Nucleus accumbens (tissue), 56 donors: ENCODE measurements at regions not wholly inside any gene's neighbourhood (a gene's known extent, or its start where the extent isn't known, plus 50 kb on each side); places are given as distances from the start of the nearest gene placed in this dataset.

Experiments
- DNase-seq, 56 donors: peaks; one replicate each; lab custom pipeline; 2025; lab: John Stamatoyannopoulos, UW

DNA sequence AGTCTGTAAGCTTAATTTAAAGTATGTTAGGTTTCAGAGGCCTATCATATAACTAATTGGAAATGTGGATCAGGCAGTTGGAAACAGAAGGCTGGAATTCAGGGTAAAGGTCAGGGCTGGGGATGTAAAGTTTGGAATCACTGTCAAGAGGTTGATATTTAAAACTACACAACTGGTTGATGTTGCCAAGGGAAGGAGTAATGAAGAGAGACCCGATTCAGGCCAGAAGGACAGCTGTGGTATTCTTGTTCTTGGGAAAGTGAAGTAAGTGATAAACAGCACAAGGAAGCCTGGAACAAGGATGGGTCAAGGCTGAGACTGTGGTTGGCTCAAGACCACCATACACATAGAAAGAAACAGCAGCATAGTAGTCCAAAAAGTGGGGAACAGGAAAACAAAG is 654.2 kb downstream of the NTRK3 start:
- DNase-seq = no peak

DNA sequence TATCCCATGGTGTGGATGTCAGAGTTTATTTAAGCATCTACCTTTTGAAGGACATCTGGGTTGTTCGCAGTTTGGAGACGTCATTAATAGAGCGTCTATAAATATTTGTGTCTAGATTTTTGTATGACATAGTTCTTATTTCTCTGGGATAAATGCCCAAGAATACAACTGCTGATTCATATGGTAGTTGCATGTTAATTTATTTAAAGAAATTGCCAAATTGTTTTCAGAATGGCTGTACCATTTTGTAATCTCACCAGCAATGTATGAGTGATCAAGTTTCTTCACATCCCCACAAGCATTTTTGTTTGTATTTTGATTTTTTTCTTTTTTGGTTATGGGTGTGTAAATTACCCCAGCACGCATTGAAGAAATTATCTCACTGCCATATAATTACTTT is 656.9 kb downstream of the NTRK3 start:
- DNase-seq = no peak

DNA sequence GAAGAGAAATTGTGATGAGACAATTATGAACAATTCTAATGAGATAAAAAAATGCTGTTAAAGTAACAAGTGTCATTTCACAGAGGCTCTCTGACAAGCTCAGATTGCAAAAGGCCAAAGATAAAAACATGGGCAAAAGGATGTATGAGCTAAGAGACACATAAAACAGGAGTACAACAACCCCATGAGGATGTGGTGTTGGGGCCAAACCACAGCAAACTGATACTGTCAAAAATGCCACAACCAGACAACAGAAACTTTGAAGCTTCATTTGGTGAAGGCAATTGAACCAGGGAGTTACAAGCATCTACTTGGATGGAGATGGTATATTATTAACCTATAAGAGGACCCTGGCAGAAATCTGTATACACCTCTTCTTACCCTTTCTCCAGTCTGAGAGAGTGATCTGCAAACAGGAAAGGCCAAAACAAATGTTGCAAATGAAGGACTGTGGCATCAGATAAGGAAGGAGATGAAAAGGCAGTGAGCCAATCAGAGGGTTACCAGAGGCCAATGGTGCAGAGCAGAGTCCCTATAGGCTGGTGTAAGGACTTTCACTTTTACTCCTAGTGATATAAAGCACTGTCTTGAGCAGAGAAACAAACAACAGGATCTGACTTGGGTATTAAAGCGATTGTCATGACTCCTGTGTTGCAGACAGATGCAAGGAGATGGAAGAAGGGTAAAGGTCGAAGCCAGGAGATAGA is 659.0 kb downstream of the NTRK3 start:
- no peak for DNase-seq

DNA sequence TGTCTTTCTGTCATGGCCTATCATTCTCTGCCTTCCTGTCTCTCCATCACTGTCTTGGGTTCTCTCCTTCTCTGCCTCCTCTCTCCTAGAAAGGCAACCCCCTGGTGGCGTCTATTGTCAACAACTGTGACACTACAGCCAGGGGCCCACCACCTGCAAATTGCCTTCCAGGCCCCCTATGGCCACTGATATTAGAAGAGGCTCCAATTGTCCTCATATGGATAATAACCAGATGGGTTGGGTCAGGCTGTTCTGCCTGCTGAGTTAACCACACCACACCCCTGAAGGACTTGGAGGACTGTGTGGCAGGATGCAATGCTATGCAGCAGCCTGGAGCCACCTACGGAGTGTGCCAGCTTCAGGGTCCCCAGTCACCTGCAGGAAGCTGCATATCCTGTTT is 665.0 kb downstream of the NTRK3 start:
- DNase-seq = no peak

DNA sequence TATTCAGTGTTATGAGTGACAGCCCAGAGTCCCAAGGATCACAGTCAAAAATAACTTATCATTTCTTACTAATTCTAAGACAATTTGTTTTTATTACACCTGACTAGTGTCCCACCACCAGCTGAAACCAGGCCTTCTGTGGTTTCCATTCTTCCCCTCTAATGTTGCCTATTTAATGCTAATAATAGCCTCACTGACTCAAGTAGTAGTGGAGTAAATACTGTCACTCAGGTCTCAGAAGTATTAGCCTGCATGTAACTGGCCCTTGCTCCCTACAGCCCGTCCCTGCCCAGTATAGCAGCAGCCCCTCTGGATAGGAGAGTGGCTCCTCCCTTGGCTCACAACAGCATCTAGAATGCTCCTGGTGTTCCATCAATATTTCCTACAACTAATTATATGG is 665.5 kb downstream of the NTRK3 start:
- no peak for DNase-seq

DNA sequence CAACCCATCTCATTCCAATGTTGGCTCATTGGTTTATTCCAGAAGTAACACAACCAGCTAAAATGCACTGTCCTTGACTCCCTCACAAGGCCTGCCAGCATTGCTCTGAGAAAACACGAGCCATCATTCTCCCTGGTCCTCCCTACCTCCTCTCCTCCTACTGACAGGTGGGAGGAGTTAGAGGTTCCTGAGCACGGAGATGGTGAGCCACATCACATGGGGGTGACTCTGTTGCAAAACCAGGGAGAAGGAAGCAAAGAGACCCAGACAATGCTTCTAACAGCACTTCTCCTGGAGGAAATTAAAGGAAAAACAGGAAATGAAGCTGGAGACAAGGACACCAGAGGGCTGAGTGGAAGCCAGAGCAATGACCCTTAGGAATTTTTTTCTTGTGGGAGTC is 667.4 kb downstream of the NTRK3 start:
- no peak for DNase-seq

DNA sequence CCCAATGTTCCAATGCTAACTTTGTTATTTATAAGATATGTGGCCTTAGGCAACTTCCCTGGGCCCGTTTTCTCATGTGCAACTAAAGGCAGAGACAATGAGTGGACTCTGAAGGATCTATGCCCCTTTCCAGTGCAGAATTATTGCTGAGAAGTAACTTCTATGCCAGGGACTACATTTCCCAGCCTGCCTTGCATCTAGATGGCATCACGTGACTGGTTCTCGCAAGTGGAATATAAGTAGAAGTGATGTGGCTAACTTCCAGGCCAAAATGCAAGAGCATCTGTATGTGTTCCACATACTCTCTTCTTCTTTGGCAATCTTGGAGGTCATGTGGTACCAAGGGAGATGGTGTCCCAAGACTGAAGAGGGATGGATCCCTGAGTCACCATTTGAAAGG is 674.4 kb downstream of the NTRK3 start:
- DNase-seq = no peak

DNA sequence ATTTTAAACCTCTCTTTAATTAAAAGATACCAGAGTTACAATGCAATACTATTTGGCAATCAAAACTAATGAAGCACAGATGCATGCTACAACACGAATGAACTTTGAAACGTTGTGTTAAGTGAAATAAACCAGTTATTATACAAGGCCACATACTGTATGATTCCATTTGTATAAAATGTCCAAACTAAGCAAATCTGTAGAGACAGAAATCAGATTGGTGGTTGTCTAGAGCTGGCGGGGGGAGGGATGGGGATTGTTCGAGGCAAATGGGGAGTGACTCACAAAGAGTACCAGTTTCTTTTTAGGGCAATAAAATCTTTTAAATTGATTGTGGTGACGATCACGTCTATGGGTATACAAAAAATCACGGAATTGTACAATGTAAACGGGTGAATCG is 677.0 kb downstream of the NTRK3 start:
- no peak for DNase-seq

DNA sequence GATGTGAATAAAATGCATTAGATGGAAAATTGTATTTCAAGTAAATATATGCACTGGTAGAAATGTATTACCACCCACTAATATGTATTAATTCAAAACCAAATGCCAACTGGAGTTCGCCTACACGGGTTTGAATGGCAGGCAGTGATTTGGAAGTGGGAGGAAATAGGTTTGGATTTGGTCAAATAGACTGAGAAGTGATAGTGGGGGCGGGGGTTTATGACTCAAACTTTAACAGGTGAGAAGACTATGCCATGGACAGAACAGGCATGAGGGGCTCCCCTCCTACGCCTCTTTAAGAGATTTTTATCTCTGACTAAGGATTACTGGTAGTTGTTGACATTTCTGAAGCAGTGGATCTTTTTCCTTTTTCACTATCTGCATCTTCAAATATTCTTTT is 677.8 kb downstream of the NTRK3 start:
- DNase-seq = peak in 29 of 56 donors; percentile 2 to 67 (median 23)

DNA sequence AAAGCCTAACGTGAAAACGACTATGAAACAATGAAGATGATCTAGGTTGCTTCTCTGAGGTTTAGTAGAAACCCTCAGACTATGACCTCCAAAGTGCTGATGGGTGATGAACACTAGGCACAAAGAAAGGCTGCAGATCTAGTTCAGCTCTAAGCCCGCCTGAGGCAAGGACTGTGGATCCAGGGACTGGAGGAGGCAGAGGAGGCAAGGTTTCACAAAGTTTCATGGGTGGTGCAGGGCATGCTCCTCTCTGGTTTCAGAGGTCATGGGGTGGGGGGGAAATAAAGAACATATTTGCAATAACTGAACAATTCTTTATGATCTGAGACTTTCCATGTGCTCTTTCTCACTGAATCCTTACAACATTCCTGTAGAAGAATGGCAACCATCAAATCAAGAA is 679.2 kb downstream of the NTRK3 start:
- no peak for DNase-seq

DNA sequence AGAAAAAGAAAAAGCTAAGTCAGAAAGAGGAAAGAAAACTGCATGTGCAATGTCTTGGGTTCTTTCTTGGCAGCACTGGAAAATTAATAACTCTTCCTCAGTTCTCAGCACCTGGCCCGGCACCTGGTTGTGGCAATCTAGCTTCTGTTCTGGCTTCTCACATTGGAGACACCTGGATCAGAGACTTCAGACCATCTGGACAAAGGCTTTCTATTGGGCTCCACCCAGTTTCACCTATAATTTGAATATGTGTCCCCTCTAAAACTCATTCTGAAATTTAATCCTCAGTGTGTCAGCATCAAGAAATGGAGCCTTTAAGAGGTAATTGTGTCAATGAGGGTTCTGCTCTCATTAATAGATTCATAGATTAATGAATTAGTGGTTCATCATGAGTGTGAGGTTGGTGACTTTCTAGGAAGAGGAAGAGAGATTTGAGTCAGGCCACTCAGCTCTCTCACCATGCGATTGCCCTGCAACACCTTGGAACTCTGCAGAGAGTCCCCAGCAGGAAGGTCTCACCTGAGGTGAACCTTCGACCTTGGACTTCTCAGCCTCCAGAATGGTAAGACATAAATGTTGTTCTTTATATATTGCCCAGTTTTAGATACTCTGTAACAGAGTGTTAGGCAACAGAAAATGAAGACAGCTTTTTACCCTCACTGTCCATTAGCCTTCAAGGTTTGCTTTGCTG is 679.9 kb downstream of the NTRK3 start:
- DNase-seq = no peak

DNA sequence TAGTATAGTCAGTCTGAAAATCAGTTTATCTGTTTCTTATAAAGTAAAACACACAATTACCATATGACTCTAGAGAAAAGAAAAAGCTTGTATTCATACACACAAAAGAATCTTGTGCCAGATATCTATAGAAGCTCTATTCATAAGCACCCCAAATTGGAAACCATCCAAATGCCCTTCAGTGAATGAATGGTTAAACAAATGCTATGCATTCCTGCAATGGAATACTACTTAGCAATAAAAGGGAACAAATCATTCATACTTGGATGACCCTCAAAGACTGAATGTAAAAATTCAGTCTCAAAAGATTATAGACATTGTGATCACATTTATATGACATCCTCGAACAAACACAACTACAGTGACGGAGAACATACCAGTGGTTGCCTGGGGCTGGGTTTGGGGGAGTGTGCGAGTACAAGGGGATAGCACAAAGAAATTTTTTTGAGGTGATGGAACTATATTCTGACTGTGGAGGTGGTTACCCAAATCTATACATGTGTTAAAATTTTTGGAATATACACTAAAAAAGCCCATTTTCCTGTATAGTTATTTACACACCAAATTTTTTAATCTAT is 680.6 kb downstream of the NTRK3 start:
- no peak for DNase-seq

DNA sequence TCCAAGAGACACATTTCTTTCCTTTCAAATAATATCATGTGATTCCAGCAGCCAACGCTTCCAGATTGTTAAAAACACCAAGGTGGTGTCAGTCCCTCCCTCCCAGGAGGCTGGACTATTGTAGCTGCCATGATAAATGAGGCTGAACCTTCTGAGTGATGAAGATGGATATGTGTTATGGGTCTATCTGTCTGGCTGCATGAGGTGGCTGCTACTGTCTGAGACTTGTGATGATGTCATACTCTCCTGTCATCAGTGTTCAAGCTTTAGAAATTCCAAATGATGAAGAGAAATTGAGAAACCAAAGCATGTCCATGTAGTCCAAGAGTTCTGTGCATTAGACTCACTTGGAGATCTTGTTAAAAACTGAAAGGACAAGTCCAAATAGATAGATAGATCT is 683.0 kb downstream of the NTRK3 start:
- DNase-seq = no peak

DNA sequence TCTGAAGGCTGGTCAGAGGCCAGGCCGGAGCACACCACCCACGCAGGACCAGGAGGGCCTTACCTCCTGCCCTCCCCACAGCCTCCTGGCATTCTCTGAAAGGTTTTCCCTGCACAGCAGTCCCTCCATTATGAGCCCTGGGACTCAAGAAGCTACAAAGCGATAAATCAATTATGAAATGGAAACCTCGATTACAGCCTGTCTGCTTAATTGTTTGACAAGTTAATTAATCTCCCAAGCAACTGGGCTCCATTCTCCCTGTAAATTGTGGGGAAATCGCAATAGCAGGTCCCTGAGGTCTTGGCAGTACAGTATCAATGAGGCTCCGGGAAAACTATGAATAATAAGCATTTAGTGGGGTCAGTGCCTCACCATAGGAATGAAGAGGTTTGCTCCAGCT is 683.5 kb downstream of the NTRK3 start:
- DNase-seq = peak in 1 of 56 donors; percentile 4

DNA sequence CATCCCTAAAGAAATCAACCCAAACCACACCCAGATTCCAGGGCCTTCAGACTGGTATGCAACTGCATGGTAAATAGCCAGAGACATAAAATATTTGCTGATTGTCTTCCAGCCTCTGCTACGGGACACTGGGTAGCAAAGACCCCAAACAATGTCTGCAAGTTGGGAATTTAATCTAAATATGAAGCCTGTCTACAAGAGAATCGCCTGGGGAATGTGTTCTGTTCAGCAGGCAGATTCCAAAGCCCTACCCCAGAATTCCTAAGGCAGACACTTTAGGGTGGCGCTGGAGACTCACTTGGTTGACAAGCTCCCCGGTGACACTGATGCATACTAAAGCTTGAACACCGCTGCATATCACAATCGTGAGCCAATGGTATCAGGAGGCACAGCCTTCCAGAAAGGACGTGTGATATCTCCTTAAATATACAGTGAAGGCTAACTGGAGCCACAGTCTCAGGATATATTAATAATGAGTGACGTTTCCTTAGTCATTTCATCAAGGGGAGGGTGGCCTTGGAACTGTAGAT is 684.1 kb downstream of the NTRK3 start:
- no peak for DNase-seq

DNA sequence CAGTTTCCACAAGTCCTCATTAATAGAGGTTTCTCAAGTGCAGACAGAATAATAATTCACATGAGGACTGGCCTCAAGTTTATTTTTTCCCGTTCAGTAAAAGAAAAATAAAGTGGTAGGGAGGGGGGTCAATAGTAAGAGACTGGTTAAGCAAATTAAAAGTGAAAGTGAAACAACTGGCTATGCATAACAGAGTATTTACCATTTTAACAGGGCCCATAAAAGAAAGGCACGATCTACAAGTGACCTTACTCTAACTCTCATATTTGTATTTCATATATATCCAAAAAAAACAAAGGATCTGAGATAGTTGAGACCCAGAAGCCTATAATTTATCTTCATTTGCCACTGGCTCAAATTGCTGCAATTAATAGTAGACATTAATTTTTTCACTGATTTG is 686.3 kb downstream of the NTRK3 start:
- no peak for DNase-seq

DNA sequence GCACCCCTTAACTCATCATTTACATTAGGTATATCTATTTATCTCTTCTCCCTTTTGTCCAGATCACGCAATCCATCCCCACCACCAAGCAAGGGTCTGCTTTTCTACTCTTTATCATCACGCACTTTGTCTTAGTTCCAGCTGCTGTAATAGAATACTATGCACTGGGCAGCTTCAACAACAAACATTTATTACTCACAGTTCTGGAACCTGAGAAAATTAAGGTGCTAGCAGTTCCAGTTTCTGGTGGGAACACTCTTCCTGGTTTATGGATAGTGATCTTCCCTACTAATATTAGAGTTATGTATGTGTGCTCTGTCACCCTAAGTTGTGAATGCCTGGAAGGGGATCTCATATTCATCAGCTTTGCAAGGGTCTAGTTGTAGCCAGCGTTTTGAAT is 687.0 kb downstream of the NTRK3 start:
- no peak for DNase-seq

DNA sequence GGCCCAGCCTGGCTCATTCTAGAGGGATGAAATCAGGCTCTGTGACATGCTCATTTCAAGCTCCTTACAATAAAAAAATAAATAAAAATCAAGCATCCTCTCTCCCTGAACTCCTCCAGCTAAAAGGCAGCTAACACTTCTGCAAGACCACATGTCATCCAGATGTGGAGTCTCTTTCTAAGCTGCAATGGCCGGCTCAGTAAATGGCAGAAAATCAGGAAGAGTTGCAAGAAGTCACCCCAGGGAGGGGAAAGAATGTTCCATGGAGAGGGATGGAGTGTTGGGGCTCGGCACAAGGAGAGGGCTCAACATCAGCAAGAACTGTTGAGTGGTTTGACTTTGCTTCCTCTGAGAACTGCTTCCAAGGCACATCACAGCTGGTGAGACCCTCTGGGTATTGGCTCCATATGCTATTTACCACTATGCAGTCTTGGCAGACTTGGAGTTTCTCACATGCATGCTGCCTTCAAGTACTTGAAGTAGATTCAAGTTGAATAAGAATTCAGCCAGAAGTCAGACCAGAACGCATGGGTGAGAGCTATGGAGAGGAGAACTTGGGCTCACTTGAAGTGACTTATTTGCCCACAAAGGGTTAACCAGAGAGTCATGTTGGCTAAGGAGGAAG is 689.0 kb downstream of the NTRK3 start:
- no peak for DNase-seq

DNA sequence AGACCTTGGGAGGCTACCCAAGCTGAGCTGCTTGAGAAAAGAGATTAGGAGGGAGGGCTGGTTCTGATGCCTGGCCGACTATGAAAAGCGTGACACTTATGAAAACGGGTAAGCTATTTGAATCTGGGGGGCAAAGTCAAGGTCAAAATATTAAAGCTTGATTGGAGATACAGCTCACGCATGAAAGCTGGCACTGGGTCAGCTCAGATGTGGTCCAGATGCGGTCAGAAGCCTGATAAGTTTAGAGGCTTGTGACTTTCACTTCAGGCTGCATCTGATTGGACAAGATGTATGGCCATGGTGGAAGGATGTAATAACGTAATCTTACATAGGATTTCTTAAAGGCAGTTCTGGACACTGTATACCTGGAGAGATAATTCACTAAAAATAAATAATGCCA is 690.3 kb downstream of the NTRK3 start:
- DNase-seq = no peak

DNA sequence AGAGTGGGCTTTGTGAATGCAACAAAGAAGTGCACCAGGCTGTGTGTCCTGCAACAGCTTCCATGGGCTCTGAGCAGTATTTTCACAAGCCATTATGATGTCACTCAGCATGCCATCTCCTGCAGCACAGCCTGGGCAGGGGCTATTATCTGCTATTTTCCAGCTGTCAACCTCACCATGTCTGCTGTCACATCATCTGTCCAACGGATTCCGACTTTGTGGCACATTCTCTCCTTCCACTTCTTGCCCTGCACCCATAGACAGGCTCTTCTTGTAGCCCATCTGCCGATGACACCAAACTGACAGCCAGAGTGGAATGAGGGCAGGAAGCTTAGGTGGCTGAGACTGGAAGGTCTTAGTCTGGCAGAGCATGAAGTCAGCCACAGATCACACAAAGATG is 691.9 kb downstream of the NTRK3 start:
- no peak for DNase-seq

DNA sequence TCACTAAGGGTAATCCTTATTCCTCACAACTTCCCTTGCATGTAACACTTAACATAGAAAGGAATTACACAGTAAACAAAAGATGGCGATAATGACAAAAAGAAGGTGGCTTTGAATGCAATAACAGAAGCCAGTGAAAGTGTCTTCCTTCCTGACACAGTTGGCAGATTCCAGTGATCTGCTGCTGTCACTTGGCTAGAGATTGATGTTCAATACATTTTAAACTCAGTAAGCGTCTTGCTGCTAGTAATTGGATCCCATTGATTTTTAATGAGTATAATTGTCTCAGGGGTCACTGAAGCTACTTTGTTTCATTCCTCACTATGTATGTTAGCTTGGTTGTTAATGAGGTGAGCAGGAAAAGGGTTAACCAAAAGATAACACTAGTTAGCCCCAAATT is 692.7 kb downstream of the NTRK3 start:
- no peak for DNase-seq

DNA sequence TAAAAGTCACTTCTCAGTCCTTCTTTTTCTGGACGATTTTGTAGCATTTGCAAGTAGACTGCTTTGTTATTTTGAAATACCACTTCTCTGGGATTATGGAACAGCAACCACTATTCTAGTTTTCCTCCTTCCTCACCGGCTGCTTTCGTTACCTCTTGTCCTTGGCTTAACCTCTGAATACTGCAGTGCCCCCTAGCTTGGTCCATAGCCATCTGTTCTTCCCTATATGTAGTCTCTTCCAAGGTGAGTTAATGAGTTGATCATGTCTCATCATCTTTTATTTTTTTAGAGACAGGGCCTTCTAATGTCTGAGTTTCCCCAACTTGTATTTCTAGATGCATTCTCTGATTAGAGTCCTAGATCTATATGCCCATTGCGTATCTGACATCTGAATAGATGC is 694.3 kb downstream of the NTRK3 start:
- DNase-seq = no peak
